ENCODE measurements at regions not wholly inside any gene's neighbourhood (a gene's known extent, or its start where the extent isn't known, plus 50 kb on each side); places are given as distances from the start of the nearest gene placed in this dataset.

DNA sequence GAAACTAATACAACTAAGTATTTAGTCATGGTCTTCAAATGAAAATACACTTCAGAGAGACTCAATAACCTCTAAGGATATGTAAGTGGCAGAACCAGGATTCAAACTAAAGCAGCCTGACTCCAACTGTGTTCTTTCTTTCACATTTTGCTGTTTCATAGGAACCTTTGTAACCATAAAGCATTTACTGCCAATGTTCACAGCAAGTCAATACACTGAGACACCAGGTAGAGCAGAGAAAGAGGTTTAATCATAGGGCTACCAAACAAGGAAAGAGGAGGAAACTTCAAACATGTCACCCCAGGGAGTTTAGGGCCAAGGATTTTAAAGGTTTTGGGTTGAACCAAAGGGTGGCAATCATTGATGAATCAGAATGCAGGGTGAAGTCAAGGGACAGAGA lies 263.1 kb upstream of the PTGER4 start:
- no peak overlapping the region for H3K4me3 ChIP-seq (replicated peaks; ENCODE audit: low read depth, low read length)
- TF ChIP-seq, protein P1, sequence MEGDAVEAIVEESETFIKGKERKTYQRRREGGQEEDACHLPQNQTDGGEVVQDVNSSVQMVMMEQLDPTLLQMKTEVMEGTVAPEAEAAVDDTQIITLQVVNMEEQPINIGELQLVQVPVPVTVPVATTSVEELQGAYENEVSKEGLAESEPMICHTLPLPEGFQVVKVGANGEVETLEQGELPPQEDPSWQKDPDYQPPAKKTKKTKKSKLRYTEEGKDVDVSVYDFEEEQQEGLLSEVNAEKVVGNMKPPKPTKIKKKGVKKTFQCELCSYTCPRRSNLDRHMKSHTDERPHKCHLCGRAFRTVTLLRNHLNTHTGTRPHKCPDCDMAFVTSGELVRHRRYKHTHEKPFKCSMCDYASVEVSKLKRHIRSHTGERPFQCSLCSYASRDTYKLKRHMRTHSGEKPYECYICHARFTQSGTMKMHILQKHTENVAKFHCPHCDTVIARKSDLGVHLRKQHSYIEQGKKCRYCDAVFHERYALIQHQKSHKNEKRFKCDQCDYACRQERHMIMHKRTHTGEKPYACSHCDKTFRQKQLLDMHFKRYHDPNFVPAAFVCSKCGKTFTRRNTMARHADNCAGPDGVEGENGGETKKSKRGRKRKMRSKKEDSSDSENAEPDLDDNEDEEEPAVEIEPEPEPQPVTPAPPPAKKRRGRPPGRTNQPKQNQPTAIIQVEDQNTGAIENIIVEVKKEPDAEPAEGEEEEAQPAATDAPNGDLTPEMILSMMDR (IDR thresholded peaks at IDR 0.05; ENCODE audit: insufficient read depth, low read length, poor library complexity, severe bottlenecking) = no peak
- no peaks in the 10 kb centered on the region for H3K36me3 ChIP-seq (ENCODE audit: control insufficient read depth, insufficient read depth, low read length)
- no peaks in the 10 kb centered on the region for H3K27me3 ChIP-seq (replicated peaks; ENCODE audit: control insufficient read depth, insufficient read depth, low read length)
- no peak for DNase-seq (ENCODE audit: extremely low read depth, insufficient read length)

DNA sequence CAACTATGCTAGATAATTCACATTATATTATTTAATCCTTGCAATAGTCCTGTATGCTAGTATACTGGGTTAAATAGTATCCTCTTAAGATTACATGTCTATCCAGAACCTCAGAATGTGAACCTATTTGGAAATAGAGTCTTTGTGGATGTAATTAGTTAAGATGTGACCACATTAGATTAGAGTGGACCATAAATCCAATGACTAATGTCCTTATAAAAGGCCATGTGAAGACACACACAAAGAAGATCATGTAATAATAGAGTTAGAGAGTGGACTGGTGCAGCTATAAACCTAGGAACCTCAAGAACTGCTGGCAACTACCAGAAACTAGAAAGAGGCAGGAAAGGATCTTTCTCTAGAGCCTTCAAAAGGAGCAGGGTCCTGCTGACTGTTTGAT lies 263.6 kb upstream of the PTGER4 start:
- TF ChIP-seq, protein P1 (IDR thresholded peaks at IDR 0.05; ENCODE audit: insufficient read depth, low read length, poor library complexity, severe bottlenecking) = no peak
- DNase-seq (ENCODE audit: extremely low read depth, insufficient read length) = no peak
- Histone ChIP-seq H3K36me3 (ENCODE audit: control insufficient read depth, insufficient read depth, low read length) (no peaks in the 10 kb centered on the region), H3K27me3 (replicated peaks; ENCODE audit: control insufficient read depth, insufficient read depth, low read length) (no peaks in the 10 kb centered on the region), H3K4me3 (replicated peaks; ENCODE audit: low read depth, low read length) (no peak overlapping the region)

DNA sequence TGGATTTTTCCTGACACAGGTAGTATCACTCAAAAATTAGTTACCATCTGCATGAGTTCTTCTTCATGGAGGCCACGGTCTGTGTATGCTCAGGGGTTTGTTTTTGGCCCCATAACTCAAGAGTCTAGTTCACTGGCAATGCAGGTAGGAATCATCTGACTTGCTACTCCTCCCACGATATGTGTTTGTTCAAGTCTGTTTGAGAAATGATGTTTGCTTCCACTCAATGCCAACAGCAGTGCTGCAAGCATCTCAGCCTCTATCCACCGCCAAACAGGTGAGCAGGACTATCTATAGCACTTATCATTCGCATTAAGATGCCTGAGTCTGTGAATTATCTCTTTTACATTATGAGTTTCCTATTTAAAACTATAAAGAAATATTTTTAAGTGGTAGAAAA lies 264.8 kb upstream of the PTGER4 start:
- Histone ChIP-seq H3K4me3 (replicated peaks; ENCODE audit: low read depth, low read length) (no peak overlapping the region), H3K27me3 (replicated peaks; ENCODE audit: control insufficient read depth, insufficient read depth, low read length) (no peaks in the 10 kb centered on the region), H3K36me3 (ENCODE audit: control insufficient read depth, insufficient read depth, low read length) (no peaks in the 10 kb centered on the region)
- no peak for DNase-seq (ENCODE audit: extremely low read depth, insufficient read length)
- TF ChIP-seq, protein P1 (IDR thresholded peaks at IDR 0.05; ENCODE audit: insufficient read depth, low read length, poor library complexity, severe bottlenecking) = no peak

DNA sequence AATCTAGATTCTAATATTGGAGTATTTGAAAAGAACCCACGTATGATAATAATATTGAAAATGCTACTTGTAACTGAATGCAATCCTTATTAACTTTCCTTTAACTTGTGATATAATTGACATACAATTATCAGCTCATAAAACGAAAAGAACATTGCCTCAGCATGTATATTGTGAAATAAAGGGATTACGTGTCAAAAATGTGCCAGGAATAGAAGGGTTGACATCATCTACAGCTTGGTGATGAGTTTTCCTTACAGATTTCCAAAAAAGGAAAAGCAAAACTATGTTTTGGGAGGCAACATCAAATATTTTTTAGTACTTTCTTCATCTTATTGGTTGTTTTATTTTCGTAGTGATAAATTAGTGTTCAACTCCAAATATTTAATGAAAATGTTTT lies 266.0 kb upstream of the PTGER4 start:
- TF ChIP-seq, protein P1 (IDR thresholded peaks at IDR 0.05; ENCODE audit: insufficient read depth, low read length, poor library complexity, severe bottlenecking) = no peak
- H3K36me3 ChIP-seq (ENCODE audit: control insufficient read depth, insufficient read depth, low read length) = no peaks in the 10 kb centered on the region
- DNase-seq (ENCODE audit: extremely low read depth, insufficient read length) = no peak
- no peaks in the 10 kb centered on the region for H3K27me3 ChIP-seq (replicated peaks; ENCODE audit: control insufficient read depth, insufficient read depth, low read length)
- H3K4me3 ChIP-seq (replicated peaks; ENCODE audit: low read depth, low read length) = no peak overlapping the region

DNA sequence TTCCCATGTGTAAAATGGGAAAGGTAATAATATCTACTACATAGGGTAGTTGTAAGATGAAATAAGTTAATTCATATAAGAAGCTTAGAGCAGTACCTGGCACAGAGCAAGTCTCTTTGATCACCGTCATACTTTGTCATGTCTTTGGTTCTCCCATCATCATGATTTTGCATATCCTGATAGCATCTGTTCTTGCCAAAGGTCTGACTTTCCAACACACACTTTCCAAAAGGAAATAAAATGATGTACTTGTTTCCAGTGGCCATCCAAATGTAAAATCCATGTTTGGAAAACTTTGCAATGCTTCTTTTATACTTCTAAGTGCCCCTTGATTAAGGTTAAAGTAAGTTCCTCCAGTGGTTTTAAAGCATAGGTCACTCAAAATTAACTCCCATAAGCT lies 266.9 kb upstream of the PTGER4 start:
- no peaks in the 10 kb centered on the region for H3K36me3 ChIP-seq (ENCODE audit: control insufficient read depth, insufficient read depth, low read length)
- DNase-seq (ENCODE audit: extremely low read depth, insufficient read length) = no peak
- no peaks in the 10 kb centered on the region for H3K27me3 ChIP-seq (replicated peaks; ENCODE audit: control insufficient read depth, insufficient read depth, low read length)
- TF ChIP-seq, protein P1 (IDR thresholded peaks at IDR 0.05; ENCODE audit: insufficient read depth, low read length, poor library complexity, severe bottlenecking) = no peak
- H3K4me3 ChIP-seq (replicated peaks; ENCODE audit: low read depth, low read length) = no peak overlapping the region

DNA sequence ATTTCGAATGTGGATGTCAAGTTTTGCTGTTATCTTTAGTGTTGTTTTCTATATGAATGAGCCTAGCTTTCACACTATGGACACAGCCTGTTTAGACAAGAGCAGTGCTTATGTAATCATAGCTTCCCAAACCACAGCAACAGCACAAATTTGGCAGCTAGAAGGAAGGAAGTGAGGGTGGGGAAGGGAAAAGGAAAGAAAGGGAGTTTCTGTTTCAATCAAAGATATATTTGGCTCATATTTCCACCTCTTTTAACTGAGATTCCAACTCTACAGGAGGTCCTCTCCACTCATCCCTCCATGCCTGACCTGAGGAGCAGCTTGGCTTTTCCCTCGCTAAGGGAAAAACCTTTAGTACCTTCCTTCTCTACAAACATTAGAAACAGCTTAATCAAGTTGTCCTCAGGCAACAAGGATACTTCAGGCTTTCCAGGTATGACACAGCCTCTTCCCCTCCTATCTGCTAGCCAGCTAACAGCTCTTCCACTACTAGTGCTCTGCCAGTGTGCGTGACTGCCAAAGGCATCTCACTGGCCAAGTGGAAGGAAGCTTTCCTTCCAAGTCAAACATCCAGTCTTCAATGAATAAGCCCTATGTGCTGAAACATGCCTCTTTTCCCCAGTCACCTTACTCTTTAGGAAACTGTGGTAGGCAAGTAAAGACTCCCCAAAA lies 268.6 kb upstream of the PTGER4 start:
- TF ChIP-seq, protein P1 (IDR thresholded peaks at IDR 0.05; ENCODE audit: insufficient read depth, low read length, poor library complexity, severe bottlenecking) = no peak
- Histone ChIP-seq H3K27me3 (replicated peaks; ENCODE audit: control insufficient read depth, insufficient read depth, low read length) (no peaks in the 10 kb centered on the region), H3K4me3 (replicated peaks; ENCODE audit: low read depth, low read length) (no peak overlapping the region), H3K36me3 (ENCODE audit: control insufficient read depth, insufficient read depth, low read length) (no peaks in the 10 kb centered on the region)
- no peak for DNase-seq (ENCODE audit: extremely low read depth, insufficient read length)
